IMR-90 (cell line): ENCODE measurements at regions not wholly inside any gene's neighbourhood (a gene's known extent, or its start where the extent isn't known, plus 50 kb on each side); places are given as distances from the start of the nearest gene placed in this dataset.

Source experiments
- ATAC-seq: fragments of 200-7000 bp; cut with Tn5 transposase; 2 replicates; pipeline ENCODE4 v1.9.1; 2020; ENCODE audit warnings: low read depth, mild to moderate bottlenecking, moderate library complexity
- BruUV-seq: library from RNA; stranded (reverse); fragments of 400-500 nt; replicated peaks from 2 replicates; lab custom pipeline; 2021; lab: Mats Ljungman, UMichigan
- CTCF ChIA-PET: fragments of 300-600 bp; formaldehyde crosslinking; extraction: SDS; loops from one replicate; lab custom pipeline; 2021; ENCODE audit warnings: antibody characterized with exemption; lab: Yijun Ruan, JAX
- POLR2A ChIA-PET: fragments of 300-600 bp; sonication (Branson Sonifier 250); formaldehyde crosslinking; loops from one replicate; lab custom pipeline; 2022; ENCODE audit warnings: antibody characterized with exemption; ENCODE audit not compliant: unreplicated experiment; lab: Charles Lee
- DNase-seq: peaks from one replicate; pipeline ENCODE4 v3.0.0; 2013
- H2AFZ ChIP-seq: replicated peaks from 2 replicates; pipeline ENCODE3; 2013; ENCODE audit warnings: low read length, mild to moderate bottlenecking; ENCODE audit not compliant: poor library complexity
- H2AK5ac ChIP-seq: 2 replicates; pipeline ENCODE4 v1.6.1; 2013; ENCODE audit warnings: low read depth, low read length, inconsistent platforms
- H2AK9ac ChIP-seq: replicated peaks from 2 replicates; pipeline ENCODE3; 2013; ENCODE audit warnings: mild to moderate bottlenecking, low read depth, low read length, moderate library complexity; ENCODE audit not compliant: poor library complexity
- H2BK120ac ChIP-seq: 2 replicates; pipeline ENCODE4 v1.6.1; 2013; ENCODE audit warnings: low read depth, low read length, inconsistent platforms
- H2BK15ac ChIP-seq: 3 replicates; pipeline ENCODE4 v1.6.1; 2013; ENCODE audit warnings: low read depth, low read length, inconsistent platforms
- H2BK20ac ChIP-seq: 2 replicates; pipeline ENCODE4 v1.6.1; 2013; ENCODE audit warnings: low read depth, mild to moderate bottlenecking, inconsistent platforms, low read length, moderate library complexity
- H2BK5ac ChIP-seq: 2 replicates; pipeline ENCODE4 v1.6.1; 2013; ENCODE audit warnings: mild to moderate bottlenecking, low read depth, low read length, inconsistent platforms; ENCODE audit not compliant: poor library complexity, severe bottlenecking
- H3K14ac ChIP-seq: replicated peaks from 2 replicates; pipeline ENCODE4 v1.6.1; 2013; ENCODE audit warnings: low read depth, low read length, inconsistent platforms
- H3K18ac ChIP-seq: 2 replicates; pipeline ENCODE4 v1.6.1; 2013; ENCODE audit warnings: low read depth, low read length, control low read depth
- H3K23ac ChIP-seq: 2 replicates; pipeline ENCODE4 v1.6.1; 2013; ENCODE audit warnings: low read depth, low read length, inconsistent platforms
- H3K27ac ChIP-seq: 2 replicates; pipeline ENCODE4 v1.5.1; 2013; ENCODE audit warnings: mild to moderate bottlenecking, control low read depth, low read length; ENCODE audit not compliant: insufficient read depth
- H3K27me3 ChIP-seq: 2 replicates; pipeline ENCODE4 v1.6.1; 2013; ENCODE audit warnings: low read length; ENCODE audit not compliant: control insufficient read depth, insufficient read depth
- H3K36me3 ChIP-seq: 2 replicates; pipeline ENCODE4 v1.6.1; 2013; ENCODE audit warnings: low read length, mixed read lengths; ENCODE audit not compliant: control insufficient read depth, insufficient read depth
- H3K4ac ChIP-seq: 2 replicates; pipeline ENCODE4 v1.6.1; 2013; ENCODE audit warnings: low read depth, low read length, inconsistent platforms
- H3K4me1 ChIP-seq: 2 replicates; pipeline ENCODE4 v1.6.1; 2013; ENCODE audit warnings: low read length, mixed read lengths; ENCODE audit not compliant: control insufficient read depth, insufficient read depth
- H3K4me2 ChIP-seq: 2 replicates; pipeline ENCODE4 v1.6.1; 2013; ENCODE audit warnings: low read depth, mild to moderate bottlenecking, control low read depth, low read length, moderate library complexity
- H3K4me3 ChIP-seq: 2 replicates; pipeline ENCODE4 v1.5.1; 2013; ENCODE audit warnings: low read depth, mild to moderate bottlenecking, control low read depth, low read length, moderate library complexity; ENCODE audit not compliant: insufficient read depth
- H3K56ac ChIP-seq: 2 replicates; pipeline ENCODE4 v1.6.1; 2013; ENCODE audit warnings: low read length, inconsistent platforms; ENCODE audit not compliant: insufficient read depth; ENCODE audit errors: extremely low read depth
- H3K79me1 ChIP-seq, 2 experiments: 2 replicates each; pipeline ENCODE4 v1.6.1; 2013; ENCODE audit warnings: low read length in 2 of 2, inconsistent platforms in 1 of 2, low read depth in 1 of 2
- H3K9ac ChIP-seq: 2 replicates; pipeline ENCODE4 v1.6.1; 2013; ENCODE audit warnings: low read depth, low read length, control low read depth
- H3K9me1 ChIP-seq: 2 replicates; pipeline ENCODE4 v1.6.1; 2013; ENCODE audit warnings: low read length, inconsistent platforms; ENCODE audit not compliant: insufficient read depth
- H3K9me3 ChIP-seq: 2 replicates; pipeline ENCODE4 v1.6.1; 2013; ENCODE audit warnings: low read length; ENCODE audit not compliant: control insufficient read depth, insufficient read depth
- H4K20me1 ChIP-seq: 2 replicates; pipeline ENCODE4 v1.6.1; 2013; ENCODE audit warnings: low read length, inconsistent platforms; ENCODE audit not compliant: insufficient read depth
- H4K5ac ChIP-seq: 2 replicates; pipeline ENCODE4 v1.6.1; 2013; ENCODE audit warnings: mild to moderate bottlenecking, low read depth, low read length, control low read depth
- H4K8ac ChIP-seq, 2 experiments: 2 replicates each; pipeline ENCODE4 v1.6.1; 2013; ENCODE audit warnings: low read depth in 2 of 2, low read length in 2 of 2, control low read depth in 1 of 2, inconsistent platforms in 1 of 2
- H4K91ac ChIP-seq: 2 replicates; pipeline ENCODE4 v1.6.1; 2013; ENCODE audit warnings: low read depth, low read length, inconsistent platforms; ENCODE audit not compliant: insufficient read depth
- CHD1 ChIP-seq: IDR thresholded peaks from 2 replicates; pipeline ENCODE4 v1.6.1; 2012; ENCODE audit warnings: low read depth, low read length, improper control_type of control experiment
- MXI1 ChIP-seq: IDR thresholded peaks from 2 replicates; pipeline ENCODE4 v1.6.1; 2012; ENCODE audit warnings: low read depth, mild to moderate bottlenecking, low read length, moderate library complexity, borderline replicate concordance
- RAD21 ChIP-seq: IDR thresholded peaks from 2 replicates; pipeline ENCODE4 v1.6.1; 2012; ENCODE audit warnings: low read length, improper control_type of control experiment
- RCOR1 ChIP-seq: IDR thresholded peaks from 2 replicates; pipeline ENCODE4 v1.6.1; 2012; ENCODE audit warnings: mild to moderate bottlenecking, low read length, improper control_type of control experiment; ENCODE audit not compliant: insufficient replicate concordance
- RFX5 ChIP-seq: IDR thresholded peaks from 2 replicates; pipeline ENCODE4 v1.8.0; 2012; ENCODE audit warnings: low read depth, mild to moderate bottlenecking, low read length, moderate library complexity
- WGBS, 2 experiments: methylation state at CpG; one replicate each; pipeline versions ENCODE4 v1.1.5 to v1.1.7; 2013; ENCODE audit warnings: missing lambda C conversion rate in 2 of 2; ENCODE audit not compliant: insufficient read length in 1 of 2; ENCODE audit errors: extremely low coverage in 2 of 2; 5-methylcytosine and 5-hydroxymethylcytosine counted together
- dilution Hi-C: fragments of 300-500 bp; cut with HindIII; formaldehyde crosslinking; loops from one replicate; pipeline ENCODE4 v1.14.3; 2018; ENCODE audit warnings: low sequenced_read_pairs; ENCODE audit not compliant: unreplicated experiment
- in situ Hi-C: fragments of 300-500 bp; cut with MboI; formaldehyde crosslinking; loops from 3 replicates; pipeline ENCODE4 v1.14.3; 2019; ENCODE audit warnings: low sequenced_read_pairs, inconsistent platforms, mixed read lengths
- intact Hi-C: fragments of 100-400 bp; cut with micrococcal nuclease; formaldehyde crosslinking; loops from 2 replicates; pipeline ENCODE4 v1.10.0; 2022
- TF ChIP-seq, protein P1 (sequence below): fragments of 150-350 bp; IDR thresholded peaks from 2 replicates; pipeline ENCODE4 v1.6.1; 2017; ENCODE audit warnings: mild to moderate bottlenecking, antibody characterized with exemption, low read length, low read depth

DNA sequence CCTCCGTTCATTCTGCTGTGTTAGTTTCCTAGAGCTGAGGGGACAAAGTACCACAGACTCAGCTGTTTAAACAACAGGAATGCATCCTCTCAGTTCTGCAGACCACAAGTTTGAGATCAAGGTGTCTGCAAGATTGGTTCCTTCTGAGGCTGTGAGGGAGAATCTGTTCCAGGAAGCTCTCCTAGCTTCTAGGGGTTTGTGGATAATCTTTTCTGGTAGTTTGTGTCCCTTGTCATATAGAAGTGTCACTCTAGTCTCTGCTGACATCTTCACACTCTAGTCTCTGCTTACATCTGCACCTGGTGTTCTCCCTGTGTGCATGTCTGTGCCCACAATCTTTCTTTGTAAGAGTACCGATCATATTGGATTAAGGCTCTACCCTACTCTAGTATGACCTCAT lies 581.8 kb downstream of the RNF144A start:
- no peak overlapping the region for H4K5ac ChIP-seq
- H3K27ac ChIP-seq, result no peak overlapping the region
- no peak overlapping the region for H2BK5ac ChIP-seq
- no peak overlapping the region for H2BK20ac ChIP-seq
- H3K18ac ChIP-seq, result no peak overlapping the region
- dilution Hi-C loops, result no loop called here
- intact Hi-C loops, result no loop called here
- no peak overlapping the region for H2AK9ac ChIP-seq
- in situ Hi-C loops, result no loop called here
- no peak overlapping the region for H4K8ac ChIP-seq
- H3K9me1 ChIP-seq, result no peaks in the 10 kb centered on the region
- ChIA-PET POLR2A (no interaction called here), CTCF (no interaction called here)
- H2AK5ac ChIP-seq, result no peak overlapping the region
- H3K4me2 ChIP-seq, result no peak overlapping the region
- H2BK120ac ChIP-seq, result no peak overlapping the region
- no CpG with 5 or more reads among the region's 2 CpGs for WGBS, 2 experiments
- H4K91ac ChIP-seq, result no peak overlapping the region
- DNase-seq (no peak), ATAC-seq (no peak)
- no peaks in the 10 kb centered on the region for H3K9me3 ChIP-seq
- H3K56ac ChIP-seq, result no peak overlapping the region
- no peaks in the 10 kb centered on the region for H3K79me1 ChIP-seq
- no peaks in the 10 kb centered on the region for H3K36me3 ChIP-seq
- H3K4me1 ChIP-seq, result no peaks in the 10 kb centered on the region
- H3K23ac ChIP-seq, result no peak overlapping the region
- no peaks in the 10 kb centered on the region for H4K20me1 ChIP-seq
- no TSS peak for BruUV-seq
- H3K27me3 ChIP-seq, result no peaks in the 10 kb centered on the region
- H3K4me3 ChIP-seq, result no peak overlapping the region
- no peak overlapping the region for H2BK15ac ChIP-seq
- no peak overlapping the region for H2AFZ ChIP-seq
- TF ChIP-seq RCOR1 (no peak), MXI1 (no peak), CHD1 (no peak), RAD21 (no peak), RFX5 (no peak)
- TF ChIP-seq, protein P1, sequence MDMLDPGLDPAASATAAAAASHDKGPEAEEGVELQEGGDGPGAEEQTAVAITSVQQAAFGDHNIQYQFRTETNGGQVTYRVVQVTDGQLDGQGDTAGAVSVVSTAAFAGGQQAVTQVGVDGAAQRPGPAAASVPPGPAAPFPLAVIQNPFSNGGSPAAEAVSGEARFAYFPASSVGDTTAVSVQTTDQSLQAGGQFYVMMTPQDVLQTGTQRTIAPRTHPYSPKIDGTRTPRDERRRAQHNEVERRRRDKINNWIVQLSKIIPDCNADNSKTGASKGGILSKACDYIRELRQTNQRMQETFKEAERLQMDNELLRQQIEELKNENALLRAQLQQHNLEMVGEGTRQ, result no peak
- H3K9ac ChIP-seq, result no peak overlapping the region
- H3K4ac ChIP-seq, result no peak overlapping the region
- H3K14ac ChIP-seq, result no peak overlapping the region
